ENCODE measurements at regions not wholly inside any gene's neighbourhood (a gene's known extent, or its start where the extent isn't known, plus 50 kb on each side); places are given as distances from the start of the nearest gene placed in this dataset.
"Not testable (repeated sequence)": the region's sequence is repeated elsewhere in the genome, so short reads cannot be mapped to it uniquely, and the experiment has no call there.

- no peak for DNase-seq (ENCODE audit: low read depth)
Measured at GRCh38 chr3:94500146-94500545, 437.3 kb downstream of the NSUN3 start.

GRCh38 chr3:94507354-94507753 lies 444.5 kb downstream of the NSUN3 start:
- not testable (repeated sequence) for DNase-seq (ENCODE audit: low read depth)

GRCh38 chr3:94512876-94513275 lies 450.0 kb downstream of the NSUN3 start:
- DNase-seq (ENCODE audit: low read depth): no peak

- DNase-seq (ENCODE audit: low read depth): no peak
Measured at GRCh38 chr3:94513600-94513999, 450.7 kb downstream of the NSUN3 start.

- DNase-seq (ENCODE audit: low read depth): no peak
Measured at GRCh38 chr3:94515983-94516382, 453.1 kb downstream of the NSUN3 start.

GRCh38 chr3:94520364-94520763 lies 457.5 kb downstream of the NSUN3 start:
- no peak for DNase-seq (ENCODE audit: low read depth)

GRCh38 chr3:94522488-94522887 lies 459.6 kb downstream of the NSUN3 start:
- DNase-seq (ENCODE audit: low read depth): no peak

- DNase-seq (ENCODE audit: low read depth): no peak
Measured at GRCh38 chr3:94524102-94524919, 461.4 kb downstream of the NSUN3 start.

GRCh38 chr3:94525043-94525442 lies 462.2 kb downstream of the NSUN3 start:
- DNase-seq (ENCODE audit: low read depth): peak; percentile 19

- no peak for DNase-seq (ENCODE audit: low read depth)
Measured at GRCh38 chr3:94529816-94530215, 467.0 kb downstream of the NSUN3 start.

GRCh38 chr3:94532951-94533350 lies 470.1 kb downstream of the NSUN3 start:
- no peak for DNase-seq (ENCODE audit: low read depth)

GRCh38 chr3:94539937-94540336 lies 477.1 kb downstream of the NSUN3 start:
- DNase-seq (ENCODE audit: low read depth): no peak

GRCh38 chr3:94543161-94543560 lies 480.3 kb downstream of the NSUN3 start:
- DNase-seq (ENCODE audit: low read depth): no peak

GRCh38 chr3:94544131-94544789 lies 481.4 kb downstream of the NSUN3 start:
- no peak for DNase-seq (ENCODE audit: low read depth)

- DNase-seq (ENCODE audit: low read depth): no peak
Measured at GRCh38 chr3:94548581-94549316, 485.9 kb downstream of the NSUN3 start.

GRCh38 chr3:94561094-94561493 lies 498.2 kb downstream of the NSUN3 start:
- DNase-seq (ENCODE audit: low read depth): no peak

GRCh38 chr3:94564247-94564646 lies 501.4 kb downstream of the NSUN3 start:
- no peak for DNase-seq (ENCODE audit: low read depth)

- no peak for DNase-seq (ENCODE audit: low read depth)
Measured at GRCh38 chr3:94568041-94568440, 505.2 kb downstream of the NSUN3 start.

GRCh38 chr3:94573337-94573736 lies 510.5 kb downstream of the NSUN3 start:
- DNase-seq (ENCODE audit: low read depth): no peak

- no peak for DNase-seq (ENCODE audit: low read depth)
Measured at GRCh38 chr3:94587291-94587690, 524.4 kb downstream of the NSUN3 start.

GRCh38 chr3:94593526-94594150 lies 530.8 kb downstream of the NSUN3 start:
- DNase-seq (ENCODE audit: low read depth): peak; percentile 1

- no peak for DNase-seq (ENCODE audit: low read depth)
Measured at GRCh38 chr3:94596141-94596540, 533.3 kb downstream of the NSUN3 start.
